Right lobe of liver (tissue), 4 donors: ENCODE measurements at regions not wholly inside any gene's neighbourhood (a gene's known extent, or its start where the extent isn't known, plus 50 kb on each side); places are given as distances from the start of the nearest gene placed in this dataset.

ENCODE experiments used
- POLR2A ChIP-seq: fragments of 450-650 bp; IDR thresholded peaks from one replicate; pipeline ENCODE4 v1.6.1; 2017; ENCODE audit warnings: antibody characterized with exemption, mild to moderate bottlenecking
- TF ChIP-seq, protein P1 (sequence below), 4 donors: fragments of 200-600 bp in 3 of 4; fragments of 450-650 bp in 1 of 4; IDR thresholded peaks; one replicate each; pipeline versions ENCODE4 v1.5.1 to v1.8.0; 2016 to 2022; ENCODE audit warnings: antibody characterized with exemption in 4 of 4, mild to moderate bottlenecking in 2 of 4
- donor health status: DM: no; HTN: no; CAD: no.
- donor health status: DM: no; HTN: no; CAD: no.
- donor health status: DM: no; HTN: yes; CAD: no.

DNA sequence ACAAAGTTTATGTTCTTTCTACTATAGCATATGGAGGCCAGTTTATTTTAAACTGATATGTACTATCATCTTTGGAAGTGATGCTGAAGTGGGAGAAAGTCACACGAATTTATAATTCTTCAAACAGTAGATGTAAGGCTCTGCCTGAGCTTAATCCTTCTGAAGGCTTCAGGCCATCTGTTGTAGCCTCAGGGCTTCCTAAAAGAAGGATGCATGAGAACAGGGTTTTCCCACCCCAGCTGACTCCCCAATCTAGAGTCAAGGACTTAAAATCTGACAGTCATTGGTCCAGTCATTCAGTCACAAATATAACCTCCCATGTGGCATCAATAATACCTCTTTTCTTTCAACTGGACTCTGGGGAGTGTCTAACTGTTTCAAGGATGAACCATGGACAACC is 330.5 kb downstream of the KCNS3 start:
- TF ChIP-seq, protein P1, sequence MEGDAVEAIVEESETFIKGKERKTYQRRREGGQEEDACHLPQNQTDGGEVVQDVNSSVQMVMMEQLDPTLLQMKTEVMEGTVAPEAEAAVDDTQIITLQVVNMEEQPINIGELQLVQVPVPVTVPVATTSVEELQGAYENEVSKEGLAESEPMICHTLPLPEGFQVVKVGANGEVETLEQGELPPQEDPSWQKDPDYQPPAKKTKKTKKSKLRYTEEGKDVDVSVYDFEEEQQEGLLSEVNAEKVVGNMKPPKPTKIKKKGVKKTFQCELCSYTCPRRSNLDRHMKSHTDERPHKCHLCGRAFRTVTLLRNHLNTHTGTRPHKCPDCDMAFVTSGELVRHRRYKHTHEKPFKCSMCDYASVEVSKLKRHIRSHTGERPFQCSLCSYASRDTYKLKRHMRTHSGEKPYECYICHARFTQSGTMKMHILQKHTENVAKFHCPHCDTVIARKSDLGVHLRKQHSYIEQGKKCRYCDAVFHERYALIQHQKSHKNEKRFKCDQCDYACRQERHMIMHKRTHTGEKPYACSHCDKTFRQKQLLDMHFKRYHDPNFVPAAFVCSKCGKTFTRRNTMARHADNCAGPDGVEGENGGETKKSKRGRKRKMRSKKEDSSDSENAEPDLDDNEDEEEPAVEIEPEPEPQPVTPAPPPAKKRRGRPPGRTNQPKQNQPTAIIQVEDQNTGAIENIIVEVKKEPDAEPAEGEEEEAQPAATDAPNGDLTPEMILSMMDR (IDR thresholded peaks at IDR 0.05), result no peak
- no peak for TF ChIP-seq POLR2A
